ENCODE measurements at regions not wholly inside any gene's neighbourhood (a gene's known extent, or its start where the extent isn't known, plus 50 kb on each side); places are given as distances from the start of the nearest gene placed in this dataset.
"Not testable (repeated sequence)": the region's sequence is repeated elsewhere in the genome, so short reads cannot be mapped to it uniquely, and the experiment has no call there.

DNA sequence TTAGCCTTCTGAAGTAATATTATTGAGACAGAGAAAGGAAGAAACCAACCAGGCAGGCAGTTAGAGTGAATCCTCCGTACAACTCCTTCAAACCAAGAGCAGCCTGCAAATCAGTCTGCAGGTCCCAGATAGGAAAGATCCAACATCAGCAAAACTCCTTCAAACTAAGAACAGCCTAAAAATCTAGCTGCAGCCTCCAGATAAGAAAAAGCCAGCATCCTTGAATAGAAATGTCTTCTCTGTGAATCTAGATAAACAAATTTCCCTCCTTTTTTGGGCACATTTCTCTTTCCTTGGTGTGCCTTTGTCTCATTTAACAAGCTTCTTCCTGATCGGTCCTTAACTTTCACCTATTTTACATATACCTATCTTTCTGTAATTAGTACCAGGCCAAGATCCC is 1004.6 kb upstream of the TMEFF2 start:
- no peak for DNase-seq

DNA sequence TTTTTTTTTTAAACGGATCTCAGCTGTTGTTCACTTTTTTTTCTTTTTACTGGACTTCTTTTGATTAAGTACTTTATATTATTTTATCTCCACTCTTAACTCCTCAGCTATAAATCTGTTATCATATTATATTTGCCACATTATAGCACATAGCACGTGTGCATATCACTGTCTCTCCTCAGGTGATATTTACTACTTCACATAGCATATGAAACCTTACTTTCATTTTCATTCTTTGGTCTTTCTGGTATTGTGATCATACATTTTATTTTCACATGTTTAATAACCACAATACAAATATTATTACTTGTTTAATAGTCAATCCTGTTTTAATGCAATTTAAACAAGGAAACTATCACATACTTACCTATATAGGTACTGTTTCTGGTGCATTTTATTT is 993.1 kb upstream of the TMEFF2 start:
- DNase-seq, result no peak

DNA sequence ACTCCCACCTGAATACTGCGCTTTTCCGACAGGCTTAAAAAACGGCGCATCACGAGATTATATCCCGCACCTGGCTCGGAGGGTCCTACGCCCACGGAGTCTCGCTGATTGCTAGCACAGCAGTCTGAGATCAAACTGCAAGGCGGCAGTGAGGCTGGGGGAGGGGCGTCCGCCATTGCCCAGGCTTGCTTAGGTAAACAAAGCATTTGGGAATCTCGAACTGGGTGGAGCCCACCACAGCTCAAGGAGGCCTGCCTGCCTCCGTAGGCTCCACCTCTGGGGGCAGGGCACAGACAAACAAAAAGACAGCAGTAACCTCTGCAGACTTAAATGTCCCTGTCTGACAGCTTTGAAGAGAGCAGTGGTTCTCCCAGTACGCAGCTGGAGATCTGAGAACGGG is 976.2 kb upstream of the TMEFF2 start:
- not testable (repeated sequence) for DNase-seq

DNA sequence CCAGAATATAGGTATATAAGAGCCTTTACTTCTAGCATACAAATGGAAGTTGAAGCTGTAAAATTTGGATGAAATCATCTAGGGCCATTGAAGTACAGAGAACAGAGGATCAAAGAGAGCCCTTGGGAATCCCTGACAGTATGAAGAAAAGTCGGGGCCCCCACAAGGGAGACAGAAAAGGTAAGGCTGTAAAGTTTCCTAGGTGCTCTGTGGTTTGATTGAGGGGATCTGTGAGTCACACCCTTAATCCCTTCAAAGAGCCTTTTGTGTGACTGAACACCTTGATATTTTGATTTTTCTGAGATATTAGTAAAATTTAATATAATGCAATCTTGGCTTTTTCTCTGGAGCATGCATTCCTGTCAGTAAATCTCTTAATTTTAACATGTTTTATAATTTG is 961.7 kb upstream of the TMEFF2 start:
- DNase-seq, result no peak

DNA sequence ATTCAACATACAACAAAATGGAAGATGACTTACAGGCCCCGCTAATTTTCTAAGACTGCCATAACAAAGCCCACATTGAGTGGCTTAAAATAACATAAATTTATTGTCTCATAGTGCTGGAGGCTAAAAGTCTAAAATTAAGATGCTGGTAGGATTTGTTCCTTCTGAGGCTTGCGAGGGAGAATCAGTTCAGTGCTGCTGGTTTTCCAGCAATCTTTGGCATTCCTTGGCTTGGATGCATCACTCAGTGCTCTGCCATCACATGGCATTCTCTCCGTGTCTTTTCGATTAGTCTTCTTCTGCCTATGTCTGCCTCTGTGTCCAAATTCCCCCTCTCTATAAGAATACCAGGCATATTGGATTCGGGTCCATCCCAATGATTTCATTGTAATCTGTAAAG is 959.3 kb upstream of the TMEFF2 start:
- no peak for DNase-seq

DNA sequence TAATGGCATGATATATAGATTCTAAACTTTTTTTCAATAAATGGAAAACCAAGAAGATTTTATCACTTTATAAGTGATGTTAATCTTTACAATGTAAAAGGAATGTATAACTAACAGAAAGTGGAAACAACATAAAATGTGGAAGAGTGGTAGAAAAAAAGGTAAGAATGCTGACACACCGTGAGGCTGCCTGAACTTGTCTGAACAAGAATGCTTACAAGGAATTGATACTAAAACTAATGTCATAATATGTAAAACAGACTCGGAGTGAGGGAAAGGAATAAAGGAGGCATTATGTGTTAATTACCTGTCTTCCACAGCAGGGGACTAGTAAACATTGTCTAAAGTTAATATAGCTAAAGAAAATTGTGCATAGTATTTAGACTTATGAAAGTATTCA is 958.8 kb upstream of the TMEFF2 start:
- DNase-seq, result no peak

DNA sequence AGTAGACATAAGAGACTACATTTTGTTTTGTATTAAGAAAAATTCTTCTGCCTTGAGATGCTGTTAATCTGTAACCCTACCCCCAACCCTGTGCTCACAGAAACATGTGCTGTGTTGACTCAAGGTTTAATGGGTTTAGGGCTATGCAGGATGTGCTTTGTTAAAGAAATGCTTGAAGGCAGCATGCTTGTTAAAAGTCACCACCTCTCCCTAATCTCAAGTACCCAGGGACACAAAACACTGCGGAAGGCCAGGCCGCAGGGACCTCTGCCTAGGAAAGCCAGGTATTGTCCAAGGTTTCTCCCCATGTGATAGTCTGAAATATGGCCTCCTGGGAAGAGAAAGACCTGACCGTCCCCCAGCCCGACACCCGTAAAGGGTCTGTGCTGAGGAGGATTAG is 947.7 kb upstream of the TMEFF2 start:
- not testable (repeated sequence) for DNase-seq

DNA sequence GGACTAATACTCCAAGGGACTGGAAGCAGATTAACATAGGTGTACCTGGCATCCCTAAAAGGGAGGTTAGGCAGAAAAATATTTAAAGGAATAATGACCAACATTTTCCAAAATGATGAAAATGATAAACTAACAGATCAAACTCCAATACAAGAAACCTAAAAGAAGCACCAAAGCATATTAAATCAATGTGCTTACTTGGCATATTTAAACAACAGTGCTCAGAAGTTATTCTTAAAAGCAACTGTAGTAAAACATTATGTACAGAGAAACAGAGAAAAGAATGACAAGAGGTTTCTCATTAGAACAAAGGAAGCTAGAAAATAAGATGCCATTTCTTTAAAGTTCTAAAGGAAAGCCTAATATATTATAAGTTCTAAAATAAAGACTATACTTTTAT is 947.3 kb upstream of the TMEFF2 start:
- DNase-seq, result no peak

DNA sequence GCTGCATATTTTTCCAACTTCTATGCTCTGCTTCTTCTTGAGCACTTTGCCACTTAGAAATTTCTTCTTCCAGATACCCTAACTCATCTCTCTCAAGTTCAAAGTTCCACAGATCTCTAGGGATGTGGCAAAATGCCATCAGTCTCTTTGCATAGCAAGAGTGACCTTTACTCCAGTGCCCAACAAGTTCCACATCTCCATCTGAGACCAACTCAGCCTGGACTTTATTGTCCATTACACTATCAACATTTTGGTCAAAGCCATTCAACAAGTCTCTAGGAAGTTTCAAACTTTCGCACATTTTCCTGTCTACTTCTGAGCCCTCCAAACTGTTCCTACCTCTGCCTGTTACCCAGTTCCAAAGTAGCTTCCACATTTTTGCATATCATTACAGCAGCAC is 946.2 kb upstream of the TMEFF2 start:
- DNase-seq, result not testable (repeated sequence)

DNA sequence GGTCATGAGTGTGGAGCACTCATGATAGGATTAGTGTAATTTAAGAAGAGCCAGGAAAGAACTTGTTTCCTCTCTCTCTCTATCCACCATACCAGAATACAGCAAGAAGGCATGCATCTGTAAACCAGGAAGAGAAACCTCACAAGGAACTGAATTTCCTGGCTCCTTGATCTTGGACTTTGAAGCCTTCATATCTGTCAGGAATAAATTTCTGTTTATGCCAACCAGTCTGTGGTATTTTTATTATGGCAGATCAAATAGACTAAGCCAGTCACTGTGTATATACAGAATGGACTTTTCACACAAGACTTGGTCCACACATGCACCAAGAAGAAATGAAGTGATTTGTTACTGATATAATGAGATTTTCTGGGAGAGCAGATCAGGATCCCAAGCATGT is 930.1 kb upstream of the TMEFF2 start:
- no peak for DNase-seq

DNA sequence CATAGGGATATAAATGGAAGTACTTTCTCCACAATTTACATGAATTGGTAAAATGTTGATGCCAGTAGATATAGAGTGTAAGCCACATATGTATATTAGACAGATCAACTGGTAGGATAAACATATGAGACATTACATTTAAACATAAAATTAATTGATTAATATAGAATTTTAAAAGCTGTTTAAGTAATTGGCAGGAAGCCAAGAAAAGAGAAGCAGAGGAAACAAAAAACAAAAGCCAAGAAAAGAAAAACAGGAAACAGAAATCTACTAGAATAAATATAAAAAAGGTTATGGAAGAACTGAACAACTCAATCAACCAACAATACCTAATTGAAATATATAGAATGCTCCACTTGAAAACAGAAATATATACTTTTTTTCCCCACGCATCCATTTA is 920.1 kb upstream of the TMEFF2 start:
- no peak for DNase-seq

DNA sequence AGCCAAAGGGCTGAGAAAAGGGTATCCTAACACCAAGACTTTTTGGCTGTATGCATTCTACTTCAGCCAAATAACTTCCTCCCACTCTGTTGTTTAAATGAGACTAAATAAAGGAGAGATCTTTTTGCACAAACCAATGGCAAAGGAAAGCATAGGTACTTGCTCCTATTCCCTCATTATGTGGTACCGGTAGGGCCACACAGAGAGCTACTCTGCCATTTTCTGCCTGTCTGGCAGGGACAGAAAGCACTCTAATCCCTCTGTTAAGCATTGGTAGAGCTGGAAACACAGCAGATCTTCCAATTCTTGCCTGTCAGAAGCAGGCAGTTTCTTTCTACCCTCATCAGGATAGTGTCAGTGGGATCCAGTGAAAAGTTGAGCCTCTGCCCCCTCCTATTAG is 918.3 kb upstream of the TMEFF2 start:
- no peak for DNase-seq

DNA sequence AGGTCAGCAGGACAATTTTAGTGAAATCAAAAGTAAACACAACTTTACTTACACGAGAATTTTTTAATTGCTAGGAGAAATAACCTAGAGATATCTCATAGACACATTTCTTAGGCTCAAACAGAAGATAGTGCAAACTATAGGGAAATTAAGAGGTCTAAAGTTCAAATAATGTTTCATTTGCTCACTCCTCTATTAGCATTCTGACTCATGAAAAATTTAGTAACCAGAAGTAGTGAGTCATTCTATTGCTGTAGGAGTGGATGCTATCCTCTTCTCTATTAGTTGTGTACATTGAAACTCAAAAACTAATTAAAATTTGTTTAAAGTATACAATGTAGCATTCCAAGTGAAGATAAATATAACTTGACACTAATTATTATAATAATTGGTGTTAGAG is 908.3 kb upstream of the TMEFF2 start:
- no peak for DNase-seq

DNA sequence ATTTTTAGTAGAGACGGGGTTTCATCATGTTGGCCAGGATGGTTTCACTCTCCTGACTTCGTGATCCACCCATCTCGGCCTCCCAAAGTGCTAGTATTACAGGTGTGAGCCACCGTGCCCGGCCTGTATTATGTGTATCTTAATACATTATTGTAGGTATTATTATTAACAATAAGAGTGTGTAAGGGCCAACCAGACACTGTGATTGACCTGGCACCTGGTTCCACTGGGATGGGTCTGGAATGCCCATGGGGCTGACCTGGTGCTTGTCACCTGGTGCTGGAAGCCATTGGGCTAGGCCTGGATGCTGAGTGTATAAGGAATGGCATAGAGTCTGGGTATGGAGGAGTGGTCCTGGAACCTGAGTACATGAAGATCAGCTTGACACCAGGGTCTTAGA is 906.9 kb upstream of the TMEFF2 start:
- no peak for DNase-seq

DNA sequence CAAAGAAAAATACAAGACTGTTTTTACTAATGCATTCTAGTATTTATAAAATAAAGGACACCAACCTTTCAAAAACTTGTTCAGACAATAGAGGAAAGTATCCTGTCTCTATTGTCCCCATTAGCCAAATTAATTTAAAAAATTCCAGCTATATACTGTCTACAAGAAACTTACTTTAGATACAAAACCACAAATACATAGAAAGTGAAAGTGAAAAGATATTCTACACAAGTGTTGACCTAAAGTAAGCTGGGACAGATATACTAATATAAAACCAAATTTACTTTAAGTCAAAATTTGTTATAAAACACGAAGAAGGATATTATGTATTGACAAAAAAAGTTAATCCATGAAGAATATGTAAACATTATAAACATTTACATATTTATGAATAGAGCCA is 893.3 kb upstream of the TMEFF2 start:
- DNase-seq, result no peak

DNA sequence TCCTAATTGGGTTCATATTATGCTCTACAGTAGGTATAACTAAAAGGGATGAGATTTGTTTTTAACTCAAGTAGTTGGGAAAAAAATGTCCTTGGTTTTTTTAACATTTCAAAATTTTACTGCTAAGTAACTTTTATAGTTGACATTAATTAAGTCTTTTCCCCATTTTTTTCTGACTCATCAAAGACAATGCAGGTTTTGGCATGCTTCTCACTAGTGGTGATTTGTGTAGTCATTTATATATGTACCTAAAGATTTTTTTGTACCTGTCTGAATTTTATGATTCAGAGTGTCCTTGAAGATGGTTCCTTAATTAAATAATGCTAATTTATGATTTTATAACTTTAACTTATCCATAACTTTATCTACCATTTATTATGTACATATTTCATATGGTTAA is 882.3 kb upstream of the TMEFF2 start:
- no peak for DNase-seq

DNA sequence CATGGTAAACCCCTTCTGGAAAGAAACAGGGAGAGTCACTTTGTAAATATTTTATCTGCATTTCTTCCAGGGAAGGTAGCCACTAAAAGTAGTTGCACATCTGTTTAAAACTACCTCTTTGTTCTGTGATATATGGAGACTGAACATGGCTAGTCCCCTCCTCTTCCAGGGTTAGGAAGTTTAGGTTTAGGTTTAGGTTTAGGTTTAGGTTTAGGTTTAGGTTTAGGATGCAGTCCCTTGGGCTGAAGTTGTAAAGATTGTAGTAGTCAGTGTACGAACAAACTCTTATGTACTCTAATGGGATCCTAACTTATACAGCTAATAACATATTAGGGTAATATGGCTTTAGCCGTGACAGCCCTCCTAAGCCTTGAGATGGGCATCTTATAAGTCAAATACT is 880.2 kb upstream of the TMEFF2 start:
- DNase-seq, result no peak

DNA sequence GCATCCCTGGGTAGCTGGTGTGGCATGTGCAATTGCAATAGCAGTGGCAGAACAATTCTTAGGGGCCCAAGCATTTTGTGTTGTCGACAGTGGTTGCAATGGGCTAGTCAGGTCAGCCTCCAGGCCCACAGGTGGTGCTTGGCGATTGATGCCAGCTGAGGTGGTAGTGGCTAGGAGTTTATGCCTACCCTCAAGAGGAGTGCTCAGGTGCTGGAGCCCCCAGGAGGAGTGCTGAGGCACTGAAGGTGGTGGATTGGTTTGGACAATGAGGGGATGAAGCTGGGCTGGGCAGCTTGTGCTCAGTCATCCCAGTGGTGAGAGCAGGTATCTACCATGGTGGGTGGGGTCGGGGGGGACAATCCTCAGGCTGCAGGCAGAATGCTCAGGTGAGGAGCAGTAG is 877.9 kb upstream of the TMEFF2 start:
- no peak for DNase-seq

DNA sequence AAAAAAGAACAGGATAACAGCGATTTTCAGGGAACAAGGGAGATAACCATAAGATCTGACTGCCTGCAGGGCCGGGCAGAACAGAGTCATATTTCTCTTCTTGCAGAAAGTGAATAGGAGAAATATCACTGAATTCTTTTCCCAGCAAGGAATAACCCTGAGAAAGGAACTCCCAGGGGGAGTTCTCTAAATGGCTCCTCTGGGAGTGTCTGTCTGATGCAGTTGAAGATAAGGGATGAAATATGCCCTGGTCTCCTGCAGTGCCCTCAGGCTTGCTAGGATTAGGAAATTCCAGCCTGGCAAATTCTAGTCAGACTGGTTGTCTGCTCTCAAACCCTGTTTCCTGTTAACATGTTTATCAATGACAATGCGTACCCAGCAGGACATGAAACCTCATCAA is 830.8 kb upstream of the TMEFF2 start:
- not testable (repeated sequence) for DNase-seq

DNA sequence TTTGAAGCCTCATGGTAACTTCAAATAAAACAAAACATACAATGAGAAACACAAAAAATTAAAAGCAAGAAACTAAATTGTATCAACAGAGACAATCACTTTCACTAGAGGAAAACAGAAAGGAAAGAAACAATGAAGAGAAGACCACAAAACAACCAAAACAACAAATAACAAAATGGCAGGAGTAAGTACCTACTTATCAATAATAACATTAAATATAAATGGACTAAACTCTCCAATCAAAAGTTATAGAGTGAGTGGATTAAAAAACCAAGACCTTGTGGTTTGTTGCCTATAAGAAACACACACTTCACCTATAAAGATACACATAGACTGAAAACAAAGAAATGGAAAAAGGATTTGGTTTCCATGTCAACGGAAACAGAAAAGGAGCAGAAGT is 830.1 kb upstream of the TMEFF2 start:
- DNase-seq, result no peak

DNA sequence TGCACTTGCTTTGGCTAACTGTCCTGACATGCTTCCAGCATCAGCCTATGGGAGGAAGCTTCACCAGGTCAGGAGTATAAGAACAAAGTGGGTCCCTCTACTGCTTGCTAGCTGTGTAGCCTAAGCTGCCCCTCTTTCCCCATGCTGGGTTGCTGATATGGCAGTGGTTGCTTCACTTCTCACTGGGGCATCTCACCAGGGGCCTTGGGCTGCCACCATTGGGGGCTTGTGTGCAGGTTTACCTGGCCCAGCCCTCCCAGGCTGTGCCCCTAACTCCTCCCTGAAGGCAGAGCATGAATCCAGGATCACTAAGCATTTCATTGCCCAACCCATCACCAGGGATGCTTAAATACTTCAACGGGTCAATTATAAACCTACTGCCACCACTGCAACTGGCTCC is 817.1 kb upstream of the TMEFF2 start:
- no peak for DNase-seq

DNA sequence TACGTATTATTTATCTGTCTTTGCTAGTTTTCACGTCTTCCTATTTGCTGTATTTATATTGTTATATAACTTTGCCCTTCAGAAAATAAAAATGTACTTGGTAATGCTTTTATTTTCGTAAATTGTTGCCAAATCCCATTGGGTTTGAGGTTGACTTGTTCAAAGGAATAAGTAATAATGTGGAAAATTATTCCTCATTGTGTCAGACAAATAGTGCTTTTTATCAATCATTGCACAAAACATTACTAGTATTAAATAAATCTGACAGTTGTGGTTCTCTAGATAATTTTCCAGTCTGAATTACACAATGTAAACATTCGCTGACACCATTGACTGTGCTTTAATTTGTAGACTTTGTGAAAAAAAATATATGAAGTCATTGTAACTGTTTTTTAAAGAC is 798.3 kb upstream of the TMEFF2 start:
- no peak for DNase-seq

DNA sequence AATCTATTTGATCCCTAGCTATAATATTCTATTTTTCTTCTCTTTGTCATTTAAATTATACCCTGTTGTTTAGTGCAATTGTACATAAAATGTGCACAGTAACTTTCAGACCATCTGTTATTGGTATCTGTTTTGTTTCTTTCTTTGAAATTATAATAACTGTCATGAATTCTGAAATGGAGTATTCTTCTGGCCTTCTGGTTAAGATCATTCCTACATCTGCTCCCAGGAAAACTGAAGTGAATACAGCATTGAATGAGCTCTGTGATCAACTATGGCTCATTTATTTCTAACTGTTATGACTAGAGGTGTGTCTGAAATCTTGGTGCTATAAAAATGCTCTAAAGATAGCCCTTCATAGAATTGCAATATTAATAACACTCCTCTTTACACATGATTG is 788.4 kb upstream of the TMEFF2 start:
- no peak for DNase-seq

DNA sequence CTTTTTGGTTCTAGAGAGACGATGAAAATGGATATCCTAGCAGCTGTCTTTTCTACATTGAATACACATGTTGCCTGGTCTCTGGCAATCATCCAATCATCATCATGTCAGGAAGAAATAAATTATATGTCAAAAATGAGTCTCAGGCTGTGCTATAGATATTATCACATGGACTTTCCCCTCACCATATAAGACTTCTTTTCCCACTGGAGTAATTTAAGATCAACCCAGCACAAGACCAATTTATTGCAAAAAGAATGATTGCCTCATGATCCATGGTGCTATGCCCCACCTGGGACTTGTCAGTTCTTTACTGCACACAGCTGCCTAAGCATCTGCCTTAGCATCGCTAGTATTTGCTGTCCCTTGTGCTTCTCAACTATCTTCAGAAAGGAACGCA is 783.7 kb upstream of the TMEFF2 start:
- no peak for DNase-seq

DNA sequence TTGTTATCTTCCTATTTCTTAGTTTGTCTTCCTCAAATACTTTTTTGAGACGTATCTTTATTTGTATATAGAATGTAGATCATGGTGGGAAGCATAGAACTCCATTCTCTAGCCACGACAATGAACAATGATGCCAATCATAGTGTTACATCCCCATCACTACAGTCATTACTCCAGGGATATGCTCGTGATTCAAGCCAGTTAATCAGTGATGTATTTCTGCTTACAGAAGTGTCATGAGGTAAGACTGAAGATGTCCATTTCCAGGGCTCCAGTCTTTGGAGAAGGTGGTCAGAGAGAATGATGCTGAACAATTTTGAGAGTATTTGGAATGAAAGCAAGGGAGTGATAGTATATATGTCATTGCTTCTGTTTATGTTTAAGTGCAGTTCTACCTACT is 777.2 kb upstream of the TMEFF2 start:
- no peak for DNase-seq

DNA sequence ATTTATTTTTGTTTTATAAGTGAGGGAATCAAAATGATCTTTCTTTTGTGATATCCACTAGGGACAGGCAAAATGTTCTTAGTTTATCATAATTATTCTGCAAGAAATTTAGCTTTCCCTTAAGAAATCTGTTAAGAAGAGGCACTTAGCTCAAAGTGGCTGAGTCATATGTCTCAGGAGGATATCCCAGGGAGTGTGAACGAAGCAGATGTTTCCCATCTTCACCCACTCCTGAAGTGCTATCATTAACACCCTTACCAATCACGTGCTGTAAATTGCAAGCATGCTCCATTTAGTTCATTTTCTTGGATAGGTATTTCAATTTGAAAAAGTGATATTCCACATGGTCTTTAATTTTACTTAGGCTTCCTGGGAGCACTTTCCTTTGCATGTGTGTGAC is 774.3 kb upstream of the TMEFF2 start:
- no peak for DNase-seq

DNA sequence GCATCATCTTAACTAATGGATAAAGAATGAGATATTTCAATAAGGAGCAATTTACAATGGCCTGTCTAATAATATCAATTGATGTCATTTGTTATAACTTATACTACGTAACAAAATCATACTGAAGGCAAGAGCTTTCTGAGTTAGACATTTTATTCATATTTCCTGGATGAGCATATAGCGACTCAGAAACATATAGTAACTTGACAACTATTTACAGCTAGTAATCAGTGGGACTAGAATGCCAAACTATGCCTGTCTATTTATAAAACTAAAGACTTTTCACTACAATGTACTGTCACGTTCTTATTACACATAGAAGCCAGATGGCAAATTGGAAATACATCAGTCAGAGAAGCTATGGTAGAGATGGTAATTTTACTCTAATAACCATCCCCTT is 766.2 kb upstream of the TMEFF2 start:
- no peak for DNase-seq
